Activated CD8-positive, alpha-beta T cell treated with anti-CD3 and anti-CD28 coated beads for 36 hours (primary cell): ENCODE measurements at regions not wholly inside any gene's neighbourhood (a gene's known extent, or its start where the extent isn't known, plus 50 kb on each side); places are given as distances from the start of the nearest gene placed in this dataset.

ENCODE experiments used
- ATAC-seq: fragments of 200-7000 bp; cut with Tn5 transposase; one replicate; pipeline ENCODE4 v1.10.0; 2021; ENCODE audit warnings: mild to moderate bottlenecking, moderate library complexity
- CTCF ChIA-PET: fragments of 350-600 bp; sonication (Branson Sonifier 250); formaldehyde crosslinking; loops from one replicate; lab custom pipeline; 2021; ENCODE audit warnings: antibody characterized with exemption; lab: Charles Lee
- POLR2A ChIA-PET: fragments of 350-600 bp; sonication (Branson Sonifier 250); formaldehyde crosslinking; loops from one replicate; lab custom pipeline; 2021; ENCODE audit warnings: antibody characterized with exemption; lab: Charles Lee
- DNase-seq: peaks from one replicate; pipeline ENCODE4 v3.0.0-alpha.2; 2020
- H3K27ac Mint-ChIP-seq: one replicate; pipeline ENCODE4 v1.8.0; 2021; ENCODE audit warnings: mild to moderate bottlenecking, mixed read lengths
- H3K27me3 Mint-ChIP-seq: one replicate; pipeline ENCODE4 v1.8.0; 2021; ENCODE audit warnings: mixed read lengths
- H3K36me3 Mint-ChIP-seq: one replicate; pipeline ENCODE4 v1.8.0; 2021; ENCODE audit warnings: low read depth, mixed read lengths
- H3K4me1 Mint-ChIP-seq: one replicate; pipeline ENCODE4 v1.8.0; 2021; ENCODE audit warnings: low read depth, mixed read lengths
- H3K4me3 Mint-ChIP-seq: one replicate; pipeline ENCODE4 v1.8.0; 2021; ENCODE audit warnings: mild to moderate bottlenecking, moderate library complexity, mixed read lengths
- H3K9me3 Mint-ChIP-seq: one replicate; pipeline ENCODE4 v1.8.0; 2021; ENCODE audit warnings: mixed read lengths
- intact Hi-C: fragments of 100-400 bp; cut with micrococcal nuclease; formaldehyde crosslinking; loops from one replicate; pipeline ENCODE4 v1.10.0; 2022
- TF ChIP-seq, protein P1 (sequence below): fragments of 200-600 bp; IDR thresholded peaks from one replicate; pipeline ENCODE4 v1.8.0; 2022; ENCODE audit warnings: antibody characterized with exemption, mild to moderate bottlenecking

DNA sequence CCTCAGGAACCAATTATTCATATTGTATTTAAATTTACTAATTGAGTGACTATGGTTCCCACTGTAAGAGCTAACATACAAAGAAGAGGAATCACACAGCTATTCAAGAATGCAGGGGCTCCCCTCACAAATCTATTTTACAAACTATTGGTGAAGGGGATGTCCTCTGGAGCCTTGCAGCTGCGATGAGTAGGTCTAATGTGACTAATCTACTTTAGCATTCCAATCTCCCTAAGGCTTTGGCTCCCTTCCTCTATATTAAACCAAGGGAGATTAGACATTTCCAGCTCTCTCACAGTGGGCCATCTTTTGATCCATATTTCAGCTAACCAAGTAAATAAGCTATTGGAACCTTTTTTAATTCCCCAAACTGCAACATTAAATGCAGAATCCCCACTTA is 514.2 kb upstream of the BCHE start:
- ChIA-PET CTCF (no interaction called here), POLR2A (no interaction called here)
- no peak overlapping the region for H3K4me3 Mint-ChIP-seq
- no peaks in the 10 kb centered on the region for H3K4me1 Mint-ChIP-seq
- TF ChIP-seq, protein P1, sequence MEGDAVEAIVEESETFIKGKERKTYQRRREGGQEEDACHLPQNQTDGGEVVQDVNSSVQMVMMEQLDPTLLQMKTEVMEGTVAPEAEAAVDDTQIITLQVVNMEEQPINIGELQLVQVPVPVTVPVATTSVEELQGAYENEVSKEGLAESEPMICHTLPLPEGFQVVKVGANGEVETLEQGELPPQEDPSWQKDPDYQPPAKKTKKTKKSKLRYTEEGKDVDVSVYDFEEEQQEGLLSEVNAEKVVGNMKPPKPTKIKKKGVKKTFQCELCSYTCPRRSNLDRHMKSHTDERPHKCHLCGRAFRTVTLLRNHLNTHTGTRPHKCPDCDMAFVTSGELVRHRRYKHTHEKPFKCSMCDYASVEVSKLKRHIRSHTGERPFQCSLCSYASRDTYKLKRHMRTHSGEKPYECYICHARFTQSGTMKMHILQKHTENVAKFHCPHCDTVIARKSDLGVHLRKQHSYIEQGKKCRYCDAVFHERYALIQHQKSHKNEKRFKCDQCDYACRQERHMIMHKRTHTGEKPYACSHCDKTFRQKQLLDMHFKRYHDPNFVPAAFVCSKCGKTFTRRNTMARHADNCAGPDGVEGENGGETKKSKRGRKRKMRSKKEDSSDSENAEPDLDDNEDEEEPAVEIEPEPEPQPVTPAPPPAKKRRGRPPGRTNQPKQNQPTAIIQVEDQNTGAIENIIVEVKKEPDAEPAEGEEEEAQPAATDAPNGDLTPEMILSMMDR: no peak
- no peaks in the 10 kb centered on the region for H3K36me3 Mint-ChIP-seq
- DNase-seq (no peak), ATAC-seq (no peak)
- no peak overlapping the region for H3K27ac Mint-ChIP-seq
- peaks cover 21% of the 10 kb centered on the region for H3K9me3 Mint-ChIP-seq
- H3K27me3 Mint-ChIP-seq: no peaks in the 10 kb centered on the region
- intact Hi-C loops: no loop called here

DNA sequence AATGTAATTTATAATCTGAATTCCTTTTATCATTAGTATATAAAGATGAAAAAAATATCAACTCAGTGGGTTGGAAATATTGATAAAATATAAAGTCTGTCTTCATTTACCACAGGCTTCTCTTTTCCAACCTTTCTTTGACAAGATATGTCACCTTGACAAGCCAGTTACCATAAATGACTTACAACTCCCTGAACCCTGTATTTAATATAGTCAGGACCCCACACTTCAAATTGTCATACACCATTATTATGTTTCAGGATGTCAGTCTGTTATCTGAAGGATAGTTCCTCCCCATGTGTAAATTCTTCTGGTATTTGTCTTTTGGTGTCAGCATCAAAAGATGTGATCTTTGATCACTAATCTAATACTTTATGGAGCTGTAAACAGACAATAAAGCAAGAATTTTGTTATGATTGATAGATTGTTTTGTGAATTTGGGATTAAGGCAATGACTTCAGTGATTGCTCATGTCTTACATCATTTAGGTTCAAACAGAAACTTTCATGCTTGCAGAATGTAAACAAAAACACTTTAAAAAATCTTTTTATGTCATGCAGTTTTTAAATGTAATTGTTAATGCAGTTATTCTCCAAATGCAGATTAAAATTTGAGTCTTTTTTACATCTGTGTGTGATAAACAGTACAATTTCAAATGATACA is 503.5 kb upstream of the BCHE start:
- ATAC-seq: no peak
- no peak for DNase-seq
- no peaks in the 10 kb centered on the region for H3K27me3 Mint-ChIP-seq
- no peak overlapping the region for H3K27ac Mint-ChIP-seq
- H3K36me3 Mint-ChIP-seq: no peaks in the 10 kb centered on the region
- intact Hi-C loops: no loop called here
- no peaks in the 10 kb centered on the region for H3K4me1 Mint-ChIP-seq
- TF ChIP-seq, protein P1: no peak
- ChIA-PET POLR2A (no interaction called here), CTCF (no interaction called here)
- H3K9me3 Mint-ChIP-seq: peaks cover 4% of the 10 kb centered on the region
- H3K4me3 Mint-ChIP-seq: no peak overlapping the region

DNA sequence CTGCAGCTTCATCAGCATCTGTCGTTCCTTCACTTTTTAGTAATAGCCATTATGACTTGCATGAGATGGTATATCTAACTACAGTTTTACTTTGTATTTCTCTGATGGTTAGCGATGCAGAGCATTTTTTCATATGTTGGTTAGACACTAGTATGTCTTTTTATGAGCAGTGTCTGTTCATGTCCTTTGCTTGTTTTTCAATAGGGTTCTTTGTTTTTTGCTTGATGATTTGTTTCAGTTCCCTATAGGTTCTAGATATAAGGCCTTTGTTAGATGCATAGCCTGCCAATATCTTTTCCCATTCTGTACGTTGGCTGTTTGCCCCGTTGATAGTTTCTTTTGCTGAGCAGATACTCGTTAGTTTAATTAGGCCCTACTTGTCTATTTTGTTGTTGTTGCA is 487.2 kb upstream of the BCHE start:
- no peaks in the 10 kb centered on the region for H3K27me3 Mint-ChIP-seq
- TF ChIP-seq, protein P1: no peak
- intact Hi-C loops: no loop called here
- ChIA-PET CTCF (no interaction called here), POLR2A (no interaction called here)
- no peak for DNase-seq
- no peaks in the 10 kb centered on the region for H3K4me1 Mint-ChIP-seq
- no peak overlapping the region for H3K4me3 Mint-ChIP-seq
- H3K36me3 Mint-ChIP-seq: no peaks in the 10 kb centered on the region
- H3K9me3 Mint-ChIP-seq: peaks cover 1% of the 10 kb centered on the region
- no peak for ATAC-seq
- no peak overlapping the region for H3K27ac Mint-ChIP-seq

DNA sequence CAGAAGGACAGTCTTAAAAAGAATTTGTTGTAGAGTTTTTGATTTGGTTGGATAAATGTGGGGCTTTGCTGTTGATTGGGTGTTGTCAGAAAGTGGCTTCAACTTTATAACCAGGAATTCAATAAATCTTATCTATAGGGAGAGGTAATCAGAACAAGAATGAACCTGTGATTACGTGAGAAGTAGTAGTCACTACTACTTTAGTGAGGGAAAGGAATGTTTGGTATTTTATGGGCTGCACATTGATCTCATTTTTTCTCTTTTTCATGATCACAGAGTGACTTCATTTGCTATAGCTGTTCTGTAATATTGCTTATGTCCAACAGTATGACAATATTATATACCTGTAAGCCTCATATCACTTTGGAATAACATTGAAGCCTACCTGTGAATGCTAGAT is 485.2 kb upstream of the BCHE start:
- POLR2A ChIA-PET: no interaction called here
- H3K27me3 Mint-ChIP-seq: no peaks in the 10 kb centered on the region
- H3K9me3 Mint-ChIP-seq: peaks cover 1% of the 10 kb centered on the region
- no peaks in the 10 kb centered on the region for H3K4me1 Mint-ChIP-seq
- TF ChIP-seq, protein P1: no peak
- DNase-seq: no peak
- CTCF ChIA-PET: no interaction called here
- H3K36me3 Mint-ChIP-seq: no peaks in the 10 kb centered on the region
- intact Hi-C loops: no loop called here
- ATAC-seq: no peak
- no peak overlapping the region for H3K27ac Mint-ChIP-seq
- no peak overlapping the region for H3K4me3 Mint-ChIP-seq

DNA sequence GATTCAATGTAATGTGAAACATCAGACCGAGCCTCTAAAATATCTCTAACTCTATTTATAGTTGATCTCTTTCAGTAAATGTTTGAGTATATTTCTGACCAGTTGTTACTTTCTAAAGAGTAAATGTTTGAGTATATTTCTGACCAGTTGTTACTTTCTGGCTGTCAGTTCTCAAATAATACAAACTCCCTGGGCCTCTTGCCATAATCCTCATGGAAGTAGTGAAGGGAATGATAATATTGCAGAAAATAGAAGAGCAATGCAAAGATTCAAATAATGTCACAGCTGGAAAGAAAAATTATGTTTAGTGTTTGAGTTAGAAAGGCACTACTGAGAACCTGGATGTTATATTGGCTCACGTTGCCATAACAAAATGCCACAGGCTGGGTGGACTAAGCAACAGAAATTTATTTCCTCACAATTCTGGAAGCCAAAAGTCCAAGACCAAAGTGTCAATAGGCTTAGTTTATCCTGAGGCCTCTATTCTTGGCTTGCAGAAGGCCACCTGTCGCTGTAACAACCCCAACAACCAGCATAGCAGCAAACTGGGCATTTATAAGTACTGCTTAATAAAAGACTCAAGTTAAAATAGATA is 470.6 kb upstream of the BCHE start:
- Mint-ChIP-seq H3K4me3 (no peak overlapping the region), H3K27me3 (no peaks in the 10 kb centered on the region), H3K27ac (no peak overlapping the region), H3K36me3 (no peaks in the 10 kb centered on the region), H3K4me1 (no peaks in the 10 kb centered on the region), H3K9me3 (peaks cover 2% of the 10 kb centered on the region)
- DNase-seq (no peak), ATAC-seq (no peak)
- TF ChIP-seq, protein P1: no peak
- CTCF ChIA-PET: no interaction called here
- POLR2A ChIA-PET: no interaction called here
- intact Hi-C loops: no loop called here
